T-helper 2 cell treated with Interferon-gamma antibody and Interleukin-4, amounts not matched to agents 5 μg/mL and 100 μg/mL, for 36 hours (primary cell): ENCODE measurements at regions not wholly inside any gene's neighbourhood (a gene's known extent, or its start where the extent isn't known, plus 50 kb on each side); places are given as distances from the start of the nearest gene placed in this dataset.

ENCODE experiments used
- DNase-seq: peaks from one replicate; pipeline ENCODE4 v3.0.0; 2021; ENCODE audit warnings: low spot score
- H3K27ac Mint-ChIP-seq: one replicate; pipeline ENCODE4 v1.8.0; 2021; ENCODE audit warnings: mild to moderate bottlenecking, mixed read lengths
- H3K27me3 Mint-ChIP-seq: one replicate; pipeline ENCODE4 v1.8.0; 2021; ENCODE audit warnings: low read depth, mixed read lengths
- H3K36me3 Mint-ChIP-seq: one replicate; pipeline ENCODE4 v1.8.0; 2021; ENCODE audit warnings: low read depth, mixed read lengths
- H3K4me1 Mint-ChIP-seq: one replicate; pipeline ENCODE4 v1.8.0; 2021; ENCODE audit warnings: low read depth, mixed read lengths
- H3K4me3 Mint-ChIP-seq: one replicate; pipeline ENCODE4 v1.8.0; 2022; ENCODE audit warnings: mild to moderate bottlenecking, moderate library complexity, mixed read lengths
- H3K9me3 Mint-ChIP-seq: one replicate; pipeline ENCODE4 v1.8.0; 2021; ENCODE audit warnings: mixed read lengths

DNA sequence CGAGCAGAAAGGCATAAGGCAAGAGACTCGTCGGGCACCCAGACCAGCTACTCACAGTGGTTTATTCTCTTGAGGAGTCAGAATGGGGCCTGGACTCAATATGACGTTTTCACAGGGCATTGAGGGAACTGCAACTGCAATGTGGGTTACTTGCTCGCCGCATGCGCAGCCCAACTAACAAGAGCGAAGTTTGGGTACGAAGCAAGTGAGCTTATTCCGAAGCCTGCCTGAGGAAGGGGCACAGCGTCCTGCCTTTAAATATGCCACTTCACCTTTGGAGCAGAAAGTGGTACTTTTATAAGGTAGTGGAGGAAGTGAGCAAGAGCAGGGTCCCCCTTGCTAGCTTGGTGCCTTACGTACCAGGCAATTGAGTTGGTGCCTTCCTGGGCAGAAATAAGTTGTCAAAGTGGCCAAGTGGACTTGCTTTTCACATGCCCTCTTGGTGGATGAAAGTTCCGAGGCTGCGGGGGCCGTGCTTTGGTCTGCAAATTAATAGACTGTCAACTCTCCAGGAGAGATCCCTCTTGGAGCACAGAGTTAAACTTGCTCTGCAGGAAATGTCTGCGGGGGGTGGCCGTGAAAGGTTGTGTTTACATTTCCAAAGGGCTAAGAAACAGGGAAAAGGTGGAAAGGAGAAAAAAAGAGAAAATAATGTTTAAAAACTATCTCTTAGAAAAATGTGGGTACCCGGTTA is 480.4 kb downstream of the TRIML1 start:
- H3K9me3 Mint-ChIP-seq = peaks cover 13% of the 10 kb centered on the region
- H3K27me3 Mint-ChIP-seq = no peaks in the 10 kb centered on the region
- no peak overlapping the region for H3K4me3 Mint-ChIP-seq
- H3K36me3 Mint-ChIP-seq = no peaks in the 10 kb centered on the region
- no peak for DNase-seq
- no peaks in the 10 kb centered on the region for H3K4me1 Mint-ChIP-seq
- H3K27ac Mint-ChIP-seq = no peak overlapping the region

DNA sequence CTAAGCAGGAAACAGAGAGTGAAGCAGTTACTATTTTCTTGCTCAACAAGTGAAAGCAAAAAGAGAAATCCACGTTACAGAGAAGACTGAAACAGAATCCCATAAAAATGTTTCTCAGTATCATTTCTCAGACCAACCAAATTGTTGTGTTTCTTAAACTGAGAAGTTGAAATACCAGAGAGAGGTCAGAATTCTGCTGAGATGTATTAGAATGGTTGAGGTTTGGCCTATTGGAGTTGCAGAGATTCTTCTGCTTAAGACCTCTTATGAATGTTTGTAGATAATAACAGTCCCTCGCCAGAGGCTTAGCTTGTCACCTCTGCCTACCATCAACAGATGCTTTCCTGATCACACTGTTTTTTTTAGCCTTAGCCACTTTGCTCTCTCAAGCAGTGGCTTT is 481.4 kb downstream of the TRIML1 start:
- H3K27me3 Mint-ChIP-seq = no peaks in the 10 kb centered on the region
- peaks cover 17% of the 10 kb centered on the region for H3K9me3 Mint-ChIP-seq
- DNase-seq = no peak
- H3K4me3 Mint-ChIP-seq = no peak overlapping the region
- H3K27ac Mint-ChIP-seq = no peak overlapping the region
- no peaks in the 10 kb centered on the region for H3K36me3 Mint-ChIP-seq
- no peaks in the 10 kb centered on the region for H3K4me1 Mint-ChIP-seq

DNA sequence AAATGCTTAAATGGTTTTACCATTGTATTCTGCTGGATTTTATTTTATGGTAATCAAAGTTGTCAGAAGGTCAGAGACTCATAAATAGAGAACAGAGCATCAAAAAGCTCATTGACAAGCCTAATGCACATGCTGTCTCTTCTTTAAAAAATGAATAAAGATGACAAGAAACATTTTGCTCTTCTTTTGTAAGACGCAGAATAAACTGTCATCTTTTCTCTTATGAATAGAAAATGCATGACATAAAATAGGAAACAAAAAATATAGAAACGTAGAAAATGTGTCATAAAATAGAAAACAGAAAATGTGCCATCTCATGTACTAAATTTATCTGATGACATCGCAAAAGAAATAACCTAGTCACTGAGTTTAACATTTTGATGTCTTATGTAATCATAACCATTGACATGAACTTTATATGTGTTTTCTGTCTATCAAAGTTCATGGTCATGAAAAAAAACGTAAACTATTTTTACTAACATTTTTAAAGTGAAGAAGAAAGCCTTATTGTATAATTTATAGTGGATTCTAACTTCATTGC is 484.1 kb downstream of the TRIML1 start:
- no peaks in the 10 kb centered on the region for H3K27me3 Mint-ChIP-seq
- DNase-seq = no peak
- H3K4me1 Mint-ChIP-seq = no peaks in the 10 kb centered on the region
- no peak overlapping the region for H3K4me3 Mint-ChIP-seq
- H3K27ac Mint-ChIP-seq = no peak overlapping the region
- no peaks in the 10 kb centered on the region for H3K36me3 Mint-ChIP-seq
- peaks cover 16% of the 10 kb centered on the region for H3K9me3 Mint-ChIP-seq

DNA sequence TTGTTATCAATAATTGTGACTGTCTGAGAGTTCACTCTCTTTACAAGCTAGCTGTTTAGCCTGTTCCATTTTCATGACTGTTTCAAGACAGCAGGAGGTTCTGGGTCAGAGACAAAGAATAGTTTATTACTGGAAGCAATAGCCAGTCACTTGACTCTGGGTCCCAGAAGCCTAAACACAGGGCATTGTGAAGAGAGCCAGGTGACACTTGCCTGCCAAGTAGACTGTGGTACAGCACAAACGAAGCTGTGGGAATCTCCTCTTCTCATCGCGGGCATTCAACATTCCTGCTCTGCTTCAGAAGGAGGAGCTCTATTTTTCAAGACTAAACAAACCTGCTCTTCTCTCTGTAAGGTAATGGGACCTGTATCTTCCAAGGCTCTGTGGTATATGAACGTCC is 485.1 kb downstream of the TRIML1 start:
- no peaks in the 10 kb centered on the region for H3K36me3 Mint-ChIP-seq
- H3K27ac Mint-ChIP-seq = no peak overlapping the region
- DNase-seq = no peak
- no peaks in the 10 kb centered on the region for H3K27me3 Mint-ChIP-seq
- H3K4me3 Mint-ChIP-seq = no peak overlapping the region
- no peaks in the 10 kb centered on the region for H3K4me1 Mint-ChIP-seq
- peaks cover 14% of the 10 kb centered on the region for H3K9me3 Mint-ChIP-seq

DNA sequence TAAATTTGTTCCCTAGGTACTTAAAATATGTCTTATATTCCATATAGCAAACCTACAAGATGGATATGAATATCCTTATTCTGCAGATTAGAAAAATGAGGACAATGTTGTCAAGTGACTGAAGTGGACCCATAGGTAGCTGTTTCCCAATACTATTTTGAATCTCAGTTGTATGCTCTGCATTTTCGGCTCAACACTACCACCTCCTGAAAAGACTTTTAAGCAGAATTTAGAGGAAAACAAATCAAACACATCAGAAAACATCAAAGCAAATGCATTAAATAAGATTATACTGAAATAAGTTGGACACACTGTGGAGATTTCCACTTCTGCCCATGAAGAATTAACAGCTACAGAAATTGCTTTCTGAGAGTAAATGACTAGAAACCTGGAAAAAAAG is 488.7 kb downstream of the TRIML1 start:
- Mint-ChIP-seq H3K27me3 (no peaks in the 10 kb centered on the region), H3K9me3 (peaks cover 24% of the 10 kb centered on the region), H3K4me1 (no peaks in the 10 kb centered on the region), H3K4me3 (no peak overlapping the region), H3K27ac (no peak overlapping the region), H3K36me3 (no peaks in the 10 kb centered on the region)
- DNase-seq = no peak

DNA sequence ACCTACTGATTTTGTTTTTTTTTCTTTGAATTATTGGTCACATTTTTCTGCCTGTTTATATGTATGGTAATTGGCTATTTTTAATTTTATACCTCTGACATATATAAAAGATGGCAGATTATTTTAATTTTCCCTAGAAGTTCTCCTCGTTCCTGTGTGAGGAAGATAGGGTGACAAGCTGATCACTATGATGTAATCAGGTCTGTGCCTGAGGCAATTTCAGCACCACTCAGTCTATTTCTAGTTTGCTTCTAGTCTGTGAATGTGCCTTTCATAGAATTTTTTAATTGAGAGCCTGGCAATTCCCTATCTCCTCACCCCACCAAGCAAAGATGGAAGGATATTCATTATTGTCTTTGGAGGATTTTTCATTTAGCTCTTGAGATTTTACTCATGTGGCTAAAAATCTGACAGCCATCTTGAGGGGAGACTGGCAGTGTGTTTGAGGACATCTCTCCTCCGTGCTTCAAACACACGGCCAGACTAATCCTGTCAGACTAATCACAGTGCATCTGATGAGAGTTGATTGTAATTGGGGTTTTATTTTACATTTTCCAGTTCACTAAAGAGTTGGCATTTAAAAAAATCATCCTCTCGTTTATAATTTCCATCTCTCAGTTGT is 500.3 kb downstream of the TRIML1 start:
- H3K27ac Mint-ChIP-seq = no peak overlapping the region
- H3K4me1 Mint-ChIP-seq = no peaks in the 10 kb centered on the region
- H3K36me3 Mint-ChIP-seq = no peaks in the 10 kb centered on the region
- H3K27me3 Mint-ChIP-seq = no peaks in the 10 kb centered on the region
- no peak overlapping the region for H3K4me3 Mint-ChIP-seq
- no peak for DNase-seq
- peaks cover 22% of the 10 kb centered on the region for H3K9me3 Mint-ChIP-seq

DNA sequence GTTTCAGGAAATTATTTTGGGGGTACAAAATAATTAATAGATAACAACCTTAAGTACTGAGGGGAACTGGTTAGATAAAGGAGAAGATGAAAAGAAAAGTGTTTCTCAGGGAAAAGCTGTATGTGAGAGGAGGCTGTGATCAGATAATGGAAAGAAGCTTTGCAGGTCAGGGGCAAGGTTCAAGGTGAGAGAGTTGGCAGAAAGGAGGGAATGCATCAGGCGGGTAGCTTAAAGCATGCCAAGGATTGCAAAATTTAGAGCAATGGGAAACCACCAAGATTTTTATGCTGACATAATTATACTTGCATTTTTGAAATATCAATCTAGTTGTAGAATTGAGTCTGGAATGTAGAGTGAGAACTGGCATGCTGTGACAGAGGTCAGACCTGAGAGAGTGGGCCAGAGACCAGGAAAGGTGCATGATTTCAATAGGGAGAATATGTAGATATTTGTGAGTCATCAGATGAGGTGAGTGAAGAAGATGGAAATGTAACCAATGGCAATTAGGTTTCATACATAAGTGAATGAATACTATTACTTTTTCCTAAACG is 508.7 kb downstream of the TRIML1 start:
- no peaks in the 10 kb centered on the region for H3K27me3 Mint-ChIP-seq
- no peaks in the 10 kb centered on the region for H3K36me3 Mint-ChIP-seq
- no peak overlapping the region for H3K4me3 Mint-ChIP-seq
- H3K27ac Mint-ChIP-seq = no peak overlapping the region
- peaks cover 40% of the 10 kb centered on the region for H3K9me3 Mint-ChIP-seq
- DNase-seq = no peak
- H3K4me1 Mint-ChIP-seq = no peaks in the 10 kb centered on the region

DNA sequence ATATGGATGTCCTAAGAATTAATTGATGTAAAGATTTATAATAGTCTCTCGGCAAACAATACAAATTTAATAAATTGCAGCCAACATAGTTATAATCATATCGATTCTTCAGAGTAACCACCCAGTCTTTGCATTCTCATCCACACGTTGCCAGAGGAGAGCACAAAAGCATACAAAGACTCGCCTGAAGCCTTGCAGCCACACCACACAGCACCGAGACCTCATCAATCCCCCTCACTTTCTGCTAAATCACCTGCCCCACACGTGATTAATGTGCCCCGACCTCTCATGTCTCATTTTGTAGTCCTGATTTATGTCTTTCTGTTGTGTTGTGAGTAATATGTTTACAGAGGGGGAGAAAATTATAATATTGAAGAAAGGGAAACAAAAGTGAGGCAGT is 510.4 kb downstream of the TRIML1 start:
- DNase-seq = no peak
- no peaks in the 10 kb centered on the region for H3K4me1 Mint-ChIP-seq
- H3K36me3 Mint-ChIP-seq = no peaks in the 10 kb centered on the region
- H3K9me3 Mint-ChIP-seq = peaks cover 42% of the 10 kb centered on the region
- H3K27ac Mint-ChIP-seq = no peak overlapping the region
- H3K4me3 Mint-ChIP-seq = no peak overlapping the region
- H3K27me3 Mint-ChIP-seq = no peaks in the 10 kb centered on the region

DNA sequence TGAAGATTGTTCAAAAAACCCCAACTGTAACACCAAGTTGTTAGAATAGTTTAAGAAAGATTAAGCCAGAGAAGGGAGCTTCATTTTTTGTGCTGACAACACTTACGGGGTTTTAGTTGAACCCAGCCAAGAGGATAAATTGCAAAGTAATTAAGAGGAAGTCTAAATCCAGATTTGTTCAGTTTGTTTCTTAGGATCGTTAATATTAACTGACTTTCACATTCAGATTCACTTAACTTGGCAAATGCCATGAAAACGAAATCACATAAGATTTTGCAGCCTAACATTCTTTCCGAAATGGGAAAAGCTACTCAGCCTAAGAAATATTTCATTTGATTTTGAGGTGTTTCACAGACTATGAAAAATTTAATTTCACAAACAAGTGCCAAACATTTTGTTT is 511.3 kb downstream of the TRIML1 start:
- H3K36me3 Mint-ChIP-seq = no peaks in the 10 kb centered on the region
- H3K27ac Mint-ChIP-seq = no peak overlapping the region
- H3K4me3 Mint-ChIP-seq = no peak overlapping the region
- H3K9me3 Mint-ChIP-seq = peaks cover 41% of the 10 kb centered on the region
- no peaks in the 10 kb centered on the region for H3K4me1 Mint-ChIP-seq
- DNase-seq = no peak
- H3K27me3 Mint-ChIP-seq = no peaks in the 10 kb centered on the region

DNA sequence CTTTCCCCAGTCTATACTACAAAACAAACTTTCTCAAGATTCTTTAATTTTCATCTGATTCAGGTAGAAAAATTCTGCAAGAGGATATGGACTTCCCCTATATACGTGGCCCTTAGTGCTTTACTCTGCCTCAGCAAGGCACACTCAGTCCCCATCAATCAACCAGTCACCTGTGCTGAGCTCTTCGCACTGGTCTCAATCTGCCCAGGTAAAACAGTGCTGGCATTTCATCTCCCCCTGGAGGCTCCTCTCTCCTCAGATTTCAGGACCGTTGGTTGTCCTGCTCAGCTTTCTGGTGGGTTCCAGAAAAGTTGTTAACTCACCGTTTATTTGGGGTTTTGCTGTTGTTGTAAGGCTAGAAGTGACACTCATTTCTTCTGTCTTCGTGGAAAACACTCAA is 518.1 kb downstream of the TRIML1 start:
- DNase-seq = no peak
- peaks cover 41% of the 10 kb centered on the region for H3K9me3 Mint-ChIP-seq
- no peaks in the 10 kb centered on the region for H3K27me3 Mint-ChIP-seq
- no peak overlapping the region for H3K27ac Mint-ChIP-seq
- H3K4me1 Mint-ChIP-seq = no peaks in the 10 kb centered on the region
- H3K4me3 Mint-ChIP-seq = no peak overlapping the region
- H3K36me3 Mint-ChIP-seq = no peaks in the 10 kb centered on the region

DNA sequence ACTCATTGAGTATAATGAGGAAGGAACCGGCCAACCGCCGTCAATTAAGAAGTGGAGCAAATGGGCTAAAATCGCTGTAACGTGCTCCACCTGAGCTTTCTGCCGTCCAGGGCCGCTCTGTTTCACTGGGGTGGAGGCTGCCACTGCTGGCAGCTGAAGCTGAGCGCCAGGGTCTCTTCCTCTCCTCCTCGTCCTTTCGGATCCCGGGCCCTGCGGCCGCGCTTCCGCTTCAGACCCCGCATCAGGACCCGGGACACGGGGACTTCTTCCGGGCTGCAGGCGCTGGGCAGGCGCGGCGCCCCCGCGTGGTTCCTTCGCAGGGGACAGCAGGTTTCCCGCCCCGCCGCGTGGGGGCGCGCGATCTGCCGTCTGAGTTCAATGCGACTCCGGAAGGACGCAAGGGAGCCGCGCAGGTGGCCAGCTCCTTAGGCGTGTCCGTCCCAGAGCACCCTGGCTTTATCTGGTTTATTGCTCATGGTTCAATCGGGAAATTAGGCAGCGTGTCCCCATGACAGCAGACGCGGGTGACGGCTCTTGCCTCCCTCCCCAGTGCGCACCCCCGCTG is 519.8 kb downstream of the TRIML1 start:
- Mint-ChIP-seq H3K4me3 (no peak overlapping the region), H3K4me1 (no peaks in the 10 kb centered on the region), H3K27me3 (no peaks in the 10 kb centered on the region), H3K36me3 (no peaks in the 10 kb centered on the region), H3K9me3 (peaks cover 46% of the 10 kb centered on the region), H3K27ac (no peak overlapping the region)
- DNase-seq = no peak

DNA sequence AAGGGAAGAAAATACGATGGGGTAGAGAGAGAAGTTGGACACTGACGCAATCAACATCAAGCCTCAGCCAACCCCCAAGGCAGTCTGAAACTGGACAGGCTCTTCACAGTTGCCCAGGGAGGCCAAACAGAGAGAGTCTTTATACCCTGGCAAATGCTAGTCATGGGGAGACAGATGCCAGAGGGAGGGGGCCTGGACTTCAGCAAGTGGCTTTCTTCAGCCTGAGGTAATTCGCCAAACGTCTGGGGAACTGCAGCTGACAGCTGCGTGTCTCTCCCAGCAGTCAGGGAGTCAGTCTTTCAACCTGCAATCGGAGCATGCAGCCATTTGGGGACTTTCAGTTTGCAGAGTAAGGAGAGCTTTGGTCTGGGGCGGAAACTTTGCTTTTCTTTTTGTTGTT is 521.6 kb downstream of the TRIML1 start:
- Mint-ChIP-seq H3K4me1 (no peaks in the 10 kb centered on the region), H3K36me3 (no peaks in the 10 kb centered on the region), H3K27ac (no peak overlapping the region), H3K27me3 (no peaks in the 10 kb centered on the region), H3K4me3 (no peak overlapping the region), H3K9me3 (peaks cover 46% of the 10 kb centered on the region)
- no peak for DNase-seq

DNA sequence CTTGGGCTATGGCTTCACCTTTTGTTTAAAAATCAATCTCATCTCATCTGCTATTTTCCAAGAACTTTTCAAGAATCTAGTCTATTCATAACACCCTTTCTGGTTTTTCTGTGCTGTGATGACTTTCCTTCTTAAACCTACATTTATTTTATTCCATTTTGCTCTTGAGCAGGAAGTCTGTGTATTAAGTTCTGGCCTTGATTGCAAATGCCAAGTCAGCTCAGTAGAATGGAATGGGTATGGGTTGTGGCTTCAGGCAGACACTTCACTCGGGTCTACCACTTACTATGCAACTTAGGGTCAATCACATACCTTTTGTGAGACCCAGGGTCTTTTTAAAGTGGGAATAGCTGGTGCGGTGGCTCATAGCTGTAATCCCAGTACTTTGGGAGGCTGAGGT is 522.3 kb downstream of the TRIML1 start:
- Mint-ChIP-seq H3K9me3 (peaks cover 43% of the 10 kb centered on the region), H3K27ac (no peak overlapping the region), H3K4me3 (no peak overlapping the region), H3K27me3 (no peaks in the 10 kb centered on the region), H3K36me3 (no peaks in the 10 kb centered on the region), H3K4me1 (no peaks in the 10 kb centered on the region)
- no peak for DNase-seq

DNA sequence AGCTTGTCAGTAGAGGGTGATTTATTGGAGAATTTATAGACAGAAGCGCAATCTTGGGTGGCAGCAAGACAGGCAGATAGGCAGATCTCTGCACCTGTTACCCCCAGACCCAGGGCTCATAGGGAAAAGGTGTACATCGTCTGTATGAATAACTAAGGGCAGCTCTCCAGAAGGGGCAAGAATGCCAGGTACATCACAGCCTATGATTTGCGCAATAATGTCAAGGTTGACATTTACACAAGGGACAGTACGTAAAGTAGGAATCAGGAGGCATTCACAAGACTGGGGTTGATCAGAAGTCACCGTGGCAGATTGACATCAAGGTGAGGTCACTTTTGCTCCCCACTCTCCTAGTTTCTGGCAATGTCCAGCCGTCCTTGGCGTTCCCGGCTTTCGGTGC is 524.1 kb downstream of the TRIML1 start:
- no peaks in the 10 kb centered on the region for H3K36me3 Mint-ChIP-seq

More for the DNA sequence above, 524.1 kb downstream of the TRIML1 start:
- Mint-ChIP-seq H3K27ac (no peak overlapping the region), H3K4me3 (no peak overlapping the region), H3K27me3 (no peaks in the 10 kb centered on the region), H3K9me3 (peaks cover 40% of the 10 kb centered on the region), H3K4me1 (no peaks in the 10 kb centered on the region)
- DNase-seq = no peak
